HG03025 (cell line): ENCODE measurements at regions not wholly inside any gene's neighbourhood (a gene's known extent, or its start where the extent isn't known, plus 50 kb on each side); places are given as distances from the start of the nearest gene placed in this dataset.

ENCODE experiments used
- ATAC-seq: cut with Tn5 transposase; IDR thresholded peaks from one replicate; pipeline ENCODE4 v1.9.1; 2021; ENCODE audit warnings: mild to moderate bottlenecking, moderate library complexity; ENCODE audit not compliant: unreplicated experiment, low FRiP score

DNA sequence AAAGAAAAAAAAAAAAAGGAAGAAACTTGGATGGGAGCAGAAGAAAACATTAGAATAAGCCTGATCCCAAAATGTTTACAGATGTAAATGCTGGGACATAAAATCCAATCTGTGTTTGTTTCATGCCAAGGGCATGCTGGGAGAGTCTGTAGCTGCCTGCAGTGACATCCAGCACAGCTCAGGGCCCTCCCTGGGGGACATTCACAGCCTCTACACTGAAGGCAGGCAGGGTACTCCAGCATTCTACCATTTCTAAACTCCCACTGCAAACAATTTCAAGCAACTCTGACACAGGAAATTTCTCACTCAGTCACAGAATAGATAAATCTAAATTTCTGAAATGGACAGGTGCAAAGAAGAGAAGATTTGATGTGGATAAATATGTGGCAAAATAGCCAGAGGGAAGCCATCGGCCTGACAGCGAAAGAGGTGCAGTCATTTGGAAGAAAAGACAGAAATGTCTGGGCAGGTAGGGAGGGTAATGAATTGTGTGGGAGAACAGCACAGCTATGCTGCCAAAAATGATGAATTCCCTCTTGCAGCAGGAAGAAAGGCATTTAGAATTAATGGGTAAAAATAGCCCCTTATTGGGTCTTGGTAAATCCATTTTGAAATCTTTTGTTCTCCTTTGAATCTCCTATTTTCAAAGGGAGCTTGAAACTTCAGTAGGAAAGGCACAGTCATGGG lies 199.4 kb downstream of the MED10 start:
- ATAC-seq = no peak

DNA sequence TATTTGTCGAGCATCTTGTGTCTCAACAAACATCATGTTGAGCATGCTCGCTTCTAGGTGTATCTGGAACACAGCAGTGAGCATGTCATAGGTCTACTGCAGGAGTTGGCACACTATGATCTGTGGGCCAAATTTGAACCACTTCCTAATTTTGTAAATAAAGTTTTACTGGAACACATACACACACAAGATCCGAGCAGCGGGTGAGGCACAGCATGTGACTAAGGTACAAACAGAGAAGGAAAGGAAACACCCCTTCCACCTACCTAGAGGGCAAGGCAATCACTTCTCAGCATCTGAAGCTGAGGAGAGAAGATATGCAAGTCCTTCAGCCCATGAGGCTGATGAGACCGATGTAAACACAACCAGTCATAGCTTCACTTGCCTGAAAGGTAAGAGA lies 200.4 kb downstream of the MED10 start:
- no peak for ATAC-seq

DNA sequence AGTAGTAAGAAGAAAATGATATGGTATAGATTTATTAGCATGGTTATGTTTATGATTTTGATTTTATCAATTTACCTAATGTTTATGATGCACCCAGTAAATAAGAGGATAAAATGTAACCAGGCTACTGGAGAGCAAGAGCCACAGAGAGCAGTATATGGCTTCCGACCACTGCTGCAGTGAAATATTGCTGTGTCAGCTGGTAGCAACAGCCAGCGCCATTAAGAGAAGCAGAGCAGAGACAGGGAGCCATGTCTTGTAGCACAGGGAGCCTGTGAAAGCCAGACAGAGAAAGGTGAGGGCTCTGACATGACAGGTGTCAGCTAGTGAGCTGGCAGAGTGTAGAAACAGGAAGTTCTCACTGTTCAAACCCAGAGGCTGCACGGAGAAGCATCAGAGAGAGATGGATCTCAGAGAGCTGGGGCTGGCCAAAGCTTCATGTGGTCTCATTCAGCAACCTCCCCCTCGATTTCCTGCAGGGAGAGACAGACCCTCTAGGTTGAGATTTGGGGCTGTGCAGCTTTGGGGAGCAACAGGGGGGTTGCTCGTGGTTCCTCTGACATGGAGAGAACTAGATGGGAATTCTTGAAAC lies 202.1 kb downstream of the MED10 start:
- ATAC-seq = no peak

DNA sequence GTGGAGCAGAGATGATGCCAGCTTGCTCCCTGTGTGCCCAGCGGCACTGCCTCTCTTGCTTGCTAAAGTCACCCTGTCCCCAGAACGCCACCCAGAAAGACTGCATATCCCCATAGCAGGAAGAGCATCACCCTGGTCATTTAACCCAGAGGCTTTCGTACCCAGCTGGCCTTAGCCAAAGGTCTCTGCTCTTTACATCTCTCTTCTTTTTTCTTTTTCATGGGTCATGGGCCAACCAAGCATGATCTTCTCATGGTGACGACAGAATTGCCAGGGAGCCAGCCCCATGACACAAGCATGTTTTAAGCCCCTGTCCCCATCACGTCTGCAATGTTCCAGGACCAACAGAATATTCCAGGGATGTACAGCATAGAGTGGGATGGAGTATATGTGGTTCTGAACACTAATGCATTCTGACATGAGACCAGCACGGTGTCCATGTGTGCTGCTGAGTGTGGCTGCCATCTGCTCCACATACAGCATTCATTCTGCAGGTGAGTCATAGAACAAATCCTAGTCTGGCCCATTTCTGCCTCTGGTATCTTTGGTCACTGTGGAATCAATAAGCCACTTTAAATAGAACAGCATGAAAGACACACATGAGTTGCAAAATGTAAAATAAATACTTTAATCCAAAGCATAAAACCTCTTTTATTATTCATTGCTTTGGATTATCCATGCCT lies 203.0 kb downstream of the MED10 start:
- no peak for ATAC-seq

DNA sequence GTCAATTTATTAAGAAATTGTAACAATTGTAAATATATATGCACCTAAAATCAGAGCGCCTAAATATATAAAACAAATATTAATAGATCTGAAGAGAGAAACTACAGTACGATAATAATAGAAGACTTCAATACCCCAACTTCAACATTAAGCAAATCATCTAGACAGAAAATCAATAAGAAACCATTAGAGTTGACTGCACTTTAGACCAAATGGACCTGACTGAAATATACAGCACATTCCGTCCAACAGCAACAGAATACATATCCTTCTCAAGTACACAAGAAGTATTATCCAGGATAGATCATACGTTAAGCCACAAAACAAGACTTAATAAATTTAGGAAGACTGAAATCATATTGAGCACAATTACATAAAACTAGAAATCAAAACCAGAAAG lies 208.7 kb downstream of the MED10 start:
- no peak for ATAC-seq

DNA sequence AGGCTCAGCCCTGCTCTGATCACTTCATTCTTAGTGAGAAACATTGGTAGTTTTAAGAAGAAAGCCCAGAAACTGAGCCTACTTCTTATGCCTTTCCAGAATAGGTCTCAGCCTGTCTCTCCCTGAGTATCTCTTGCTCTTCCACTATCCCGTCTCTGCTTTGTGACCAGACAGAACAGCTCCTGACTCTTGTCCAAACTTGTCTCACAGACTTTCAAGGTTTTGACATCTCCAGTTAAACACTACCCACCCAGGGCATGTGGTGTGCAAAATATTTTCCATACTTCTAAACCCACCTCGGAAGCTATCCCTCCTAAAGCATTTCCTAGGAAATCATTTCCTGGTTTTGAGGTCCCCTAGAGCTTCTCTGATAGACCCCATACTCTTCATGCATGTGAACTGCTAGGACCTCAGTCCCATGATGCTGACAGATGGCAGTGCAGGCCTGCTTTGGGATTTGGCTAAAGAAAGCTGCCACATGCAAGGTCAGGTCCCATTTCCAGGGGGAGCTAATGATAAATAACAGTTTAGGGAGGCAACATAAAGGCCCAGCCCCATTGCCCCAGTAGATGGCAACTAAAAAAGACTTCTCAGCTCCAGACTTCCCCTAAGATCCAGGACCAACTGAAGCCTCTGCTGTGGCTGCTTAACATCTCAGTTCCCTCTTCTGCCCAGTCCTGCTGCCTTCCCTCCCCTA lies 211.5 kb downstream of the MED10 start:
- no peak for ATAC-seq

DNA sequence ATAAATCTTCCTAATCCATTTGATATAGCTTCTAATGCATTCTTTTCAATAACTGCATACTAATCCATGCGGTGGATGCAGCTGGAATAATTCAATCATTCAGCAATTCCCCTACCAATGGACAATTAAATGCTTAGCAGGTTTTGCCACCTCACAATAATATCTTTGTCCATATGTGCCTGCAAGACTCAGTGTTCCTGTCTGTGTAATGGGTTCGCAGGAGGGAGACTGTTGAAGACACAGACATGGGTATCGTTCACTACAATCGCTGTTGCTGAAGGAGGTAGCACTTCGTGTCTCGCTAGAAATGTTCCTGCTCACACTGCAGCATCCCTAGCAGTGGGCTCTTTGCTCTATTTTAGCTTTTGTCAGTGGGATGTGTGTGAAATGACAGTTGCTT lies 214.4 kb downstream of the MED10 start:
- no peak for ATAC-seq

DNA sequence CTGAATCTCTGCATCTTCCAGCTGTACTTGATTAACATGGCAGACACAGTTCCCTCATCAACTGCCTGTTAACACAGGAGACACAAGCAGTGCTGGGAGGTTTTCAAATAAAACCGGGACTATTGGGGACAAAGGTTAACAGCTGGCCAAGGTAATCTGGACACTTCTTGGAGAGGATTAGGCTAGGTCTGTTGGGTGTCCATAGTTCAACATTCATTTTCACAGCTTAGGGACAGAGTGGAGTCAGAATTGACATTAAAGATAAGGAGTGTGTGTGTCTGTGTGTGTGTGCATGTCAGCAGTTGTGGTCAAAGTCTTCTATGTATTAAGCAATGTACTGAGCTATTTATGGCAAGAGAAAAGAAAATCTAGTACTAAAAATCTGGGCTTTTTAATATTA lies 216.2 kb downstream of the MED10 start:
- no peak for ATAC-seq

DNA sequence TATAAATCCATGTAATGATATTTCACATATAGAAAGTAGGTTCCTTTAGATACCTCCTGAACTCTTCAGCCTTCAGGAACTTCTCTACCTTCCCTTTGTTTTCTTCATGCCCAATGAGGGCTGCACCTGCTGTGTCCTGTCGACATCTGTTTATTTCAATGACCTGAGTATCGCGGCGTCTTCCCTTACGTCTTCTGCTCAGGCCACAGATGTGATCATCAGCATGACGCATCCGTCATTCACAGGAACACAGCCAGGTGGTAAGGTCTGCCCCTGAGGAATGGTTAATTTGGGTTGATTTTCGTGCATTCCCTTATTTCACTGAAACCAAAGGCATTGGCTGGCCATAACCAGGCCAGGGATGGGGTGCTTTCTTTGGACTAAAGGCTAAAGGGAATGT lies 217.1 kb downstream of the MED10 start:
- ATAC-seq = no peak

DNA sequence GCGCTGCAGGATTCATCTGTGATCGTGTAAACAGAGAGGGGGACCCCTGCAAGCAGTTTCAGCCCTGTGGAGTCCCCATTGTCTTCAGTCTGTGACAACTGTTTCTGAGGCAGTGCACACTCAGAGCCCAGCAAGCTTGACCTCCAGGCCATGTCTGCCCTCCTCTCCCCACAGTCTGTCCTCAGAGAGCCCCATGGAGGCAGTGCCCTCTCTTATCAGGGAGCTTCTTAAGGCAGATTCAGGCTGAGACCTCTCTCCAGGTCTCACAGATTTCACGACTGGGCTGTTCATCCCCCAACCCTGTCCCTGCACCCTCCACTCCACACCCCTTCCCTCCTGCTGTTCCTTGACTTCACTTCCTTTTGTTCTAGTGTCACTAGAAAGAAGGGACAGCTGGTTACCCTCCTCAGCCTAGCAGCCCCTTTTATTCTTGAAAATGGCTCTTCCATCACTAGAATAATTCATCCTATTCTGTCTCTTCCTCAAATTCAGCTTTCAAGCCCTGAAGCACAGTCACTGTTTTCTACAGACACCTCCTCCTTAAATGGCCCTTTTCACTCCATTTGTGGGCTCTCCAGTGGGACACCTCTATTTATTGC lies 218.4 kb downstream of the MED10 start:
- ATAC-seq = no peak

DNA sequence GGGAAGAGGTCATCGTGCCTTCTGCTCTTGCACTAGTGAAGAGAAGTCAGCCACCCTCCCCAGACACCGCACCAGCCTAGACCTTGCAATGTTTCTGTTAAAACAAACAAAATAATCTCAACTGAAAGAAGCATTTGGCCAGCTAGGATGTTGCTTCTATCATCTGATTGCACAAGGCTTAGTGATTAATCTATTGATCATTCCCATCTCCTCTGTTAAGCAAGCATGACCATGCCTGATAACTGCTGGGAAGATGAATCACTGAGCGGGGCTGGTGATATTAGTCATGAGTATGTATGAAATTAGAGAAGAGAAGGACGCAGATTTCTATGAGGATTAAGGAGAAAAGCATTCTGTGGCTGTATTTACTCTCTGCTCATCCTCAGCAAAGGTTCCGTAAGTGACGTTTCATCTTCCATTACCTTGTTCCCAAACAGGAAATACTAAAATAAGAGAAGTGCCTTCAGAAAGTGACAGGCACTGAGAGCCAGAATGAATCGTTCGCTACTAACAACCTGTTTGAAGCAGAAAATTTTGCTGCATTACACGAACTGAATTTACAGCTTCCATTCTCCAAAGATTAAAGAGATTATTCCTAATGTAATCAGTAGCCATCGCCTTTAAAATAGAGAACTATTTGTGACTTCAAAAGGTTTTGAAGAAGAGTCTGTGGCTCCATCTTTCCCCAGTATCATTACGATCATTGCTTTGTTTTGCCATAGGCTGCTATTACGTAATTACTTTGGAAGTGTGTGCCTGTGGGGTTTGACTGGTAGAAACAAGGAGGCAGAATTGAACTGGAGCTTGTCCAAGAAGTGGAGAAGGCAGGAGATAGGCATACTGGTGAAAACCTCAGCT lies 219.1 kb downstream of the MED10 start:
- no peak for ATAC-seq

DNA sequence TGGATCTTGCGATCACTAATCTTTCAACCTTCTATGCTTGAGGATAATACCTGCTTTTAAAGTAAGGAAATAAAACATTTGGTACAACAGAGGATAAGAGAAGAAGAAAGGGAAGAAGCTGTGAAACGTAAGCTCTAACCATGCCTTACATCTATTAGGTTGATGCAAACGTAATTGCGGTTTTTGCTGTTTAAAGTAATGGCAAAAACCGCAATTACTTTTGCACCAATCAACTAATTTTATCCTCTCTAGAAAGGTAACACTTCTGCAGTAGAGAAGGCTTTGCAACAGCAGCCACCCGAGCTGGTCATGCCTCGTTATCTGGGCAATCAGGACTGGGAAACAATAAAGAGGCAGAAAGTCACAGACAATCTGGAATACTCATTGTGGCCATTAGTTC lies 224.1 kb downstream of the MED10 start:
- no peak for ATAC-seq

DNA sequence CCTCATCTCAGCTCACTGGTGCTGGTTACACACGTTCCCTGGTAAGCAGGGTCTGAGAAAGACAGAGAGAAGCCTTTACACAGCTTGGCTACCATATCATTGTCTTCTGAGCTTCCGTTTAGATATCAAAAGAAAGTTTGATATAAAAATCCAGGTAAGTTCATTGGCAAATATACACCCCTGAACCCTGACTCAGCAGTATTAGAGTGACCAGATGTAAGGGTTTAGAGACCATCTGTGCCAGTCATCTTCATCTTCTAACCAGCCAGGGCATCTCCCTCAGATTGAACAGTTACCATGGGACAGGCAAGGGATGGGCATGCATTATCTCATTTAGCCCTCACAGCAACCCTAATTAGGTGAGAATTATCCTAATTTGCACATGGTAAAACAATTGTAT lies 232.1 kb downstream of the MED10 start:
- no peak for ATAC-seq

DNA sequence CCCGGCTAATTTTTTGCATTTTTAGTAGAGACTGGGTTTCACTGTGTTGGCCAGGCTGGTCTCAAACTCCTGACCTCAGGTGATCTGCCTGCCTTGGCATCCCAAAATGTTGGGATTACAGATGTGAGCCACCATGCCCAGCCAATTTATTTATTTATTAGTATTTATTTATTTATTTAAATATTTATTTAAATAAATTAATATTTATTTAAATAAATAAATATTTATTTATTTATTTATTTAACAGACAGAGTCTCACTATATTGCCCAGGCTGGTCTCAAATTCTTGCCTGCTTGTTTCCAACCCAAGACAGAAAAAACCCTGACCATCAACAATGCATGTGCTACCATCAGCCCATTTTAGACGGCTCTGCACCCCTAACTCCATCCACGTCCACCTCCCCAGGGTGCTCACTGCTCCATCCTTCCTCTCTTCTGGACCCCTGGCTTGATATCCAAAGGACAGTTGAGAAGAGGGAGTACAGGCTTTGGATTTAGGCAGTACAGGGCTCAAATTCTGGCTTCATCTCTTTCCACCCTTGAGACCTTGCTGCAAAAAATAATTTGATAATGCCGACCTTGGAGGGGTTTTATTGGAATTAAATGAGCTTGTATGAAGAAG lies 232.6 kb downstream of the MED10 start:
- no peak for ATAC-seq

DNA sequence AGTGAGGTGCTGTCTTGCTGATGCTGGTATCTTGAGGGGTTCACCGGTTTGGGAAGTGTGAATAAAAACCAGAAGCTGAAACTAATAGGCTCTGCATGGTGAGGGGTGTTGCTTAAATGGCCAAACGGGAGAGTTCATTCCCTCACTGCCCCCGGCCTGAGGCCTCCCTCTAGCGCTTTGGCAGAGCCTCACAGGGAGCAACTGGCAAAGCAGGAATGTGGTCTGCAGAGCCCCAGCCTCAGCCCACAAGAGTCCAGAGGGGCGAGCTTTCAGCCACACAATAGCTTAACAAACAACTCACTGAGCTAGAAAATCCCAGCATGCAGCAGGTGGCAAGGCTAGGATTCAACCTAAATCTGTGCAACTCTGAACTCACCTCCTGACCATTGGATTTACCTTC lies 234.8 kb downstream of the MED10 start:
- ATAC-seq = no peak

DNA sequence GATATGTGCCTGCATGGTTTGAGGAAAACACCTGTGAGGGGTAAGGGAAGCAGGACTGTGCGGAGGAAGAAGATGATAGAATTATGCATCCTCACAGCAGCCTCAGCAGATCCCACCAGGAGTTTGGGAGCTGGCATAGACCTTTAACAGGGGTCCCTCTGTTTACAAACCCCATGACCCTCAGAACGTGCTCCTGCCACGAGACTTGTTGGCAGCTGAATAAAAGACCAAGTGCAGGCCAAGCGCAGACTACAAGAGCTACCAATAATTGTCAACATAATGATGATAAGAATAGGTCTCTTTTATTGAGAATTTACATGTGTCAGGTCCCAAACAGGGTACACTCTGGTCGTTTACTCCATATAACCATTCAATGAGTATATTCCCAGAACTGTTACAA lies 236.0 kb downstream of the MED10 start:
- ATAC-seq = no peak

DNA sequence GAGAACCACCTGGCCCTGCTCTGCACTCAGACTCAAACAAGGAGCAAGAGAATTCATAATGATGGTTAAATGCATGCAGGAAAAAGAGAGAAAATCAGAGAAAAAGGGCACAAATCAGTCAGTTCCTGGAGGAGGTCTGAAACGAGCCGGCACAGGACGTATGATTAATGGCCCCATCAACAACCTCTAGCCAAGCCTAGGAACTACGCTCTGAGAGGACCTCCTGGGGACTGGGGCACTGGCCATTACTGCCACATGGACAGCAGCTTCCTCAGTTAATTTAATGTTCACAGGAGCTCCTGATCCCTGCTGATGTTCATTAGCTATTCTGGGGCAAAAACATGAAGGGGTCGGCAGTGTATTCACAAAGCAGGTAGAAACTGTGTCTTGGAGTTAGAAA lies 238.1 kb downstream of the MED10 start:
- no peak for ATAC-seq

DNA sequence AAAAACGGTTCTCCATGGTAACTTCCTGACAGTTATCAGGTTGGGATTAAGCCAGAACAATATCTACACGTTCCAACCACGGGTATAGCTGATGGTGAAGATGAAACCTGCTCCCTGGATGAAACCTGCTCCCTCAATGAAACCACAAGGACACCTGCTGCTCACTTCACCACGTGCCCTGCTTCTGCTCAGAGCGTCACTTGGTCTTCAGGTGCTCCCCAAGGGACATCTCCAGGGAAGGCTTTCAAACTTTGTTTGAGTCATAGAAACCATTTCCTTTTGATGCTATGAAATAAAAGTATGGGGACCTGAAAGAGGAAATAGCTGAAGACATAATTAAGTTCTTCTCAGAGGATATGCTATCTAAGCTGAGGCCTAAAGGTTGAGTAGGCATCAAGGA lies 242.4 kb downstream of the MED10 start:
- ATAC-seq = no peak

DNA sequence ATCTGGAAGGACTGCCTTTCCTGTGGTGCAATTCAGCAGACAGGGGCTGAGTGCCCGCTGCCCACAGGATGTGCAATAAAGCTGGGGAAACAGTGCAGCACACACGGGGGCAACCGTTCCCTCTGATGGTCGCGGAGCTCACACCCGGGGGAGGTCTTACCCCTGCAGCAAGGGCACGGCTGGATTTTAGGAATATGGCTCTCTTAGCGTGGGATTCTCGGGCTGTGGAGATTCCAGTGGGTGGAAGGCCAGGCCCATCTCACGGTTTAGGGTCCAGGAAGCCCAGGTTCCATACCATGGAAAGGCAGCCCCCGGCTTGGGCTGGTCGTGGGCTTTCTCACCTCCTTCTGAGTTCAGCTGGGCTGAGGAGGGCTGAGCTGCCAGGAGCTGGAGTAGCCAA lies 244.1 kb downstream of the MED10 start:
- ATAC-seq = no peak

DNA sequence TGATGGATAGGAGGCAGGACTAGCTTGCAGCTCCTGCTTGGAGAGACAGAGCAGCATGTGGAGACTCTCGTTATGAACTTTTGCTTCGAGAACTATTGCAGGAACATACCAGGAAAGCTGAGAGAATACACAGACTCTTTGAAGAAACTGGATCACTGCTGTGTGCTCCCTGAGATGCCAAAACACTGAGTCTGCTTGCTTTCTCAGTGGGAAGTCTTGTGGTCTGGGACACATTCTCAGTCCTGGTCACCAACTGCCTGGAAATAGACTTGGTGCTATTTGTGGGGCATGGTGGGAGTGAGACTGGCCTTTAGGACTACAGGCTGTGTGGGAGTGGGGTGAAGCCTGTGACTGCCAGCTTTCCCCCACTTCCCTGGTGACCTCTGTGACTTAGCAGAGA lies 252.6 kb downstream of the MED10 start:
- ATAC-seq = no peak
